Mucosa of descending colon (tissue), 3 donors: ENCODE measurements at regions not wholly inside any gene's neighbourhood (a gene's known extent, or its start where the extent isn't known, plus 50 kb on each side); places are given as distances from the start of the nearest gene placed in this dataset.

Experiments used
- ATAC-seq: fragments of 200-7000 bp; cut with Tn5 transposase; one replicate; pipeline ENCODE4 v1.9.1; 2020; ENCODE audit warnings: mild to moderate bottlenecking, moderate library complexity
- DNase-seq, 3 donors: peaks; one replicate each; pipeline ENCODE4 v3.0.0-alpha.2; 2020
- H3K36me3 ChIP-seq: fragments of 200-600 bp; one replicate; pipeline ENCODE4 v1.8.0; 2021; ENCODE audit warnings: low read depth, mild to moderate bottlenecking
- H3K4me1 ChIP-seq: fragments of 200-600 bp; one replicate; pipeline ENCODE4 v1.8.0; 2021; ENCODE audit warnings: low read depth, mild to moderate bottlenecking
- H3K4me3 ChIP-seq: fragments of 200-600 bp; one replicate; pipeline ENCODE4 v1.8.0; 2021; ENCODE audit warnings: mild to moderate bottlenecking
- H3K9me3 ChIP-seq: fragments of 200-600 bp; one replicate; pipeline ENCODE4 v1.8.0; 2021; ENCODE audit warnings: mild to moderate bottlenecking
- CTCF ChIP-seq: fragments of 200-600 bp; IDR thresholded peaks from one replicate; pipeline ENCODE4 v1.8.0; 2022; ENCODE audit warnings: antibody characterized with exemption, mild to moderate bottlenecking
- intact Hi-C, 2 donors: fragments of 100-400 bp; cut with DNase I in 1 of 2; cut with micrococcal nuclease in 1 of 2; formaldehyde crosslinking; loops; one replicate each; pipeline versions ENCODE4 v1.11.0 to v1.11.1; 2022; cut with DNase I, micrococcal nuclease
- donor health status: DM: no; HTN: no; CAD: no; lungs with moderate emphysema.
- donor health status: DM: no; HTN: no; CAD: no.
- donor health status: DM: no; HTN: yes; CAD: no.

DNA sequence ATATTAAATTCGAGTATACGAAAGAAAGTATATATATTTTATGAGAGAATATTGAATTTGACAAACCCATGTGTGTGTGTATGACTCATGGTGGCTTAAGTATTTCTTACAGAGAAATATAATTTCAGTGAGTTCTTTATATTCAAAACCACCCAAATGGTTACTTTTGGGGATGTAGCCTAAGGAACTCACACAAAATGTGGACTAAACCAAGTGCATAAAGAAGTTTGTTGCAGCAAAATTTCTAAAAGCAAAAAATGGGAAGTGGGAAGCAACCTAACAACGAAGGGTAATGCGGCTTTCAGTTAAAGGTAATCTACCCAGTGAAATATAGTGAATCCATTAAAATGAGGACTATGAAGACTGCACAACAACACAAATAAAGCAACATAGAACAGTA is 277.1 kb downstream of the EDEM1 start:
- no peak for TF ChIP-seq CTCF
- ATAC-seq, result no peak
- DNase-seq, result no peak
- Histone ChIP-seq H3K36me3 (no peaks in the 10 kb centered on the region), H3K9me3 (no peaks in the 10 kb centered on the region), H3K4me3 (no peak overlapping the region), H3K4me1 (no peaks in the 10 kb centered on the region)
- intact Hi-C loops, result no loop called here

GRCh38 chr3:5465183-5465582 is 277.7 kb downstream of the EDEM1 start:
- DNase-seq (no peak), ATAC-seq (no peak)
- H3K9me3 ChIP-seq, result no peaks in the 10 kb centered on the region
- no peak for TF ChIP-seq CTCF
- no peak overlapping the region for H3K4me3 ChIP-seq
- no peaks in the 10 kb centered on the region for H3K36me3 ChIP-seq
- no peaks in the 10 kb centered on the region for H3K4me1 ChIP-seq
- intact Hi-C loops, result no loop called here

DNA sequence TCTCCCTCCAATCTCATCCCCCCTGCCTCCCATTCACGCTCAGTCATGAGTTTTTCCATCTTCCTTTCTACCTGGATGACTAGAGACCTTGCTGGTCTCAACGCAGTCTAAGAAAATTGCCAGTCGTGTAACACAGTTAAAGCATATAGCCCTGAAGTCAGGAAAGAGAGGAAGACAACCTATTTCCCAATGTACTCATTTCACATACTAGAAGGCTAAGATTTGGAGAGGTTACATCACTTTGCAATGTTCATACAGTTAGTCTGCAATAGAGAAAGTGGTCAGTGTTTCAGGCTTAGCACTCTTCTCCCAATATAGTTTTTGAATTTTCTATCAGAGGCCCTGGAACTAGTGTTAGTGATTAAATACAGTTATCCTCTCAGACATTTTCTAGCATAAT is 278.6 kb downstream of the EDEM1 start:
- Histone ChIP-seq H3K9me3 (no peaks in the 10 kb centered on the region), H3K36me3 (no peaks in the 10 kb centered on the region), H3K4me1 (no peaks in the 10 kb centered on the region), H3K4me3 (no peak overlapping the region)
- intact Hi-C loops, result no loop called here
- TF ChIP-seq CTCF, result no peak
- DNase-seq (no peak), ATAC-seq (no peak)

DNA sequence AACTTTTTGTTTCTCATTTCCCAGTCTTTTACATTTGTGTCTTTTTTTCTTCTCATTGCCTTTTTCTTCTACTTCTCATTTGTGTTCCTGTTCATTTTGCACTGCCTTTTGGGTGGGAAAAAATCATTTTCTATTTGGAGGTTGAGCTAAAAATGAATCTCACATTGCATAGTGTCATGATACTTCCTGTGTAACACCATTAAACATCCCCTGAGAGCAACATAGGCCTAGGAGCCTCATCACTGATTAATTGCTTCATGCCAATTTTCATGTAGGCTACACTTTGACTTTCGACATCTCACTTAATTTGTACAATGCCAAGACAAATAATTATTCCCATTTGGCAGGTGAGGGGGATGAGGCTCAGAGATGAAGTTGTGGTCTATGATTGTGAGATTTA is 279.2 kb downstream of the EDEM1 start:
- H3K4me1 ChIP-seq, result no peaks in the 10 kb centered on the region
- H3K4me3 ChIP-seq, result no peak overlapping the region
- TF ChIP-seq CTCF, result no peak
- intact Hi-C loops, result no loop called here
- no peaks in the 10 kb centered on the region for H3K9me3 ChIP-seq
- ATAC-seq (no peak), DNase-seq (no peak)
- H3K36me3 ChIP-seq, result no peaks in the 10 kb centered on the region

DNA sequence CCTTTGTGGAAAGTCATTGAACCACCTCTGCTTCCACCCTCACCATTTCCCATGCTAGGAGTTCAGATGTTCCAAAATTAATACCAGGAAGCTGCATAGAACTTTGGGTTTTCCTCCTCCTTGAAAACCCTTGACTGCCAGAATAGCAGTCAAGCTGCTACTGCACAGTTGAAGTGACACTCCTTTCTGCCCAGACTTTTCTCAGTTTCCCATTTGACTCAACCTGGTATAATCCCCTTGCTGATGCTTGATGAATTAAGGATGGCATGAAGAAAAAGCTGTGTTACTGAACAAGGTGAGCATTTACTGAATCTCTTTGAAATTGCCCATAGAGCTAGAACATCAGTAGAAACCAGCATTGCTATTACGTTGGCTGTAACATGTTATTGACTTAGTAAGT is 286.0 kb downstream of the EDEM1 start:
- intact Hi-C loops, result no loop called here
- Histone ChIP-seq H3K36me3 (no peaks in the 10 kb centered on the region), H3K9me3 (no peaks in the 10 kb centered on the region), H3K4me3 (no peak overlapping the region), H3K4me1 (no peaks in the 10 kb centered on the region)
- DNase-seq (no peak), ATAC-seq (no peak)
- no peak for TF ChIP-seq CTCF

DNA sequence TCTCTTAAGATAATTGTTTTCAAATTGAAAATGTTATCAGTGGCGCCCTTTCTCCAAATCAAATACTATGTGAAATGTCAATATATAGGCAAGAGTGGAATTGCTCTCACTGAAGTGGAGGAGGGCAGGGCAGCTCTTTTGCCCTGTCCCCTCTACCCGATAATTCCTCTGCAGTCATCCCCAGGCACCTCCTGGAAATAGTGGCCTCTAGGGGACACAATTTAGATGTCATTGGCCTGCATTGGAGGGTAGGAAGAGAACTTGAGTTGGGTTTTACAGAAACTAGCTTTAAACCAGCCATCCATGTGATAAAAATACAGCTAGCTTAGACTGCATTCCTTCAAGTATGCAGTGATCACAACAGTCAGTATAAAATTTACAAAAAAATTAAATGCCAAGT is 288.9 kb downstream of the EDEM1 start:
- Histone ChIP-seq H3K4me3 (no peak overlapping the region), H3K9me3 (no peaks in the 10 kb centered on the region)
- no peak for TF ChIP-seq CTCF

More for the DNA sequence above, 288.9 kb downstream of the EDEM1 start:
- intact Hi-C loops, result no loop called here
- DNase-seq, result no peak
- ATAC-seq, result no peak
- Histone ChIP-seq H3K4me1 (no peaks in the 10 kb centered on the region), H3K36me3 (no peaks in the 10 kb centered on the region)
